Endodermal cell (in vitro differentiated cells): ENCODE measurements at regions not wholly inside any gene's neighbourhood (a gene's known extent, or its start where the extent isn't known, plus 50 kb on each side); places are given as distances from the start of the nearest gene placed in this dataset.
"Not testable (repeated sequence)": the region's sequence is repeated elsewhere in the genome, so short reads cannot be mapped to it uniquely, and the experiment has no call there.

Experiments
- DNase-seq: peaks from one replicate; pipeline ENCODE4 v3.0.0-alpha.2; 2017
- H3K27ac ChIP-seq: 2 replicates; pipeline ENCODE4 v1.5.1; 2013; ENCODE audit warnings: mild to moderate bottlenecking, low read depth, low read length, moderate library complexity
- H3K27me3 ChIP-seq: 2 replicates; pipeline ENCODE4 v1.6.1; 2013; ENCODE audit warnings: mild to moderate bottlenecking, low read length, moderate library complexity; ENCODE audit not compliant: insufficient read depth, control insufficient read depth, poor library complexity, severe bottlenecking
- H3K36me3 ChIP-seq: 2 replicates; pipeline ENCODE4 v1.7.0; 2013; ENCODE audit warnings: mild to moderate bottlenecking, low read length, moderate library complexity; ENCODE audit not compliant: control insufficient read depth, insufficient read depth
- H3K4me1 ChIP-seq: one replicate; pipeline ENCODE4 v1.7.0; 2013; ENCODE audit warnings: low read length; ENCODE audit not compliant: control insufficient read depth, insufficient read depth
- H3K4me3 ChIP-seq: 2 replicates; pipeline ENCODE4 v1.5.1; 2013; ENCODE audit warnings: mild to moderate bottlenecking, low read length, moderate library complexity
- H3K9ac ChIP-seq: 2 replicates; pipeline ENCODE4 v1.6.1; 2013; ENCODE audit warnings: mild to moderate bottlenecking, low read length, moderate library complexity; ENCODE audit not compliant: poor library complexity, severe bottlenecking; ENCODE audit errors: extremely low read depth
- H3K9me3 ChIP-seq: 2 replicates; pipeline ENCODE4 v1.6.1; 2013; ENCODE audit warnings: mild to moderate bottlenecking, low read length, moderate library complexity; ENCODE audit not compliant: control insufficient read depth
- H3K27ac Mint-ChIP-seq: 2 replicates; pipeline ENCODE4 v1.8.0; 2020; ENCODE audit warnings: mixed read lengths
- H3K27me3 Mint-ChIP-seq: 2 replicates; pipeline ENCODE4 v1.8.0; 2021; ENCODE audit warnings: mild to moderate bottlenecking, mixed read lengths; ENCODE audit not compliant: insufficient read depth
- H3K36me3 Mint-ChIP-seq: 2 replicates; pipeline ENCODE4 v1.8.0; 2020; ENCODE audit warnings: low read depth, mixed read lengths
- H3K4me1 Mint-ChIP-seq: 2 replicates; pipeline ENCODE4 v1.8.0; 2020; ENCODE audit warnings: mixed read lengths
- H3K4me3 Mint-ChIP-seq: 2 replicates; pipeline ENCODE4 v1.8.0; 2020; ENCODE audit warnings: mild to moderate bottlenecking, moderate library complexity, mixed read lengths
- H3K9me3 Mint-ChIP-seq: 2 replicates; pipeline ENCODE4 v1.8.0; 2020; ENCODE audit warnings: mild to moderate bottlenecking, mixed read lengths
- whole genome bisulfite sequencing, 2 experiments: methylation state at CpG; one replicate each; pipeline versions ENCODE4 v1.1.5 to v1.1.7; 2013; ENCODE audit warnings: missing lambda C conversion rate in 2 of 2, mixed read lengths in 1 of 2; ENCODE audit not compliant: insufficient coverage in 1 of 2, insufficient read length in 1 of 2; 5-methylcytosine and 5-hydroxymethylcytosine counted together
- TF ChIP-seq, protein P1 (sequence below): fragments of 200-600 bp; sonication (generic); conservative IDR thresholded peaks from 2 replicates; pipeline ENCODE4 v1.5.0; 2021; ENCODE audit warnings: antibody characterized with exemption, mild to moderate bottlenecking

- H3K9me3 ChIP-seq, result peaks cover 7% of the 10 kb centered on the region
- Mint-ChIP-seq H3K27me3 (no peaks in the 10 kb centered on the region), H3K9me3 (peaks cover 19% of the 10 kb centered on the region), H3K4me3 (no peak overlapping the region), H3K4me1 (peaks cover 22% of the 10 kb centered on the region), H3K27ac (no peak overlapping the region), H3K36me3 (peaks cover 5% of the 10 kb centered on the region)
- H3K36me3 ChIP-seq, result no peaks in the 10 kb centered on the region
- no peak overlapping the region for H3K27ac ChIP-seq
- H3K4me1 ChIP-seq, result no peaks in the 10 kb centered on the region
- TF ChIP-seq, protein P1, sequence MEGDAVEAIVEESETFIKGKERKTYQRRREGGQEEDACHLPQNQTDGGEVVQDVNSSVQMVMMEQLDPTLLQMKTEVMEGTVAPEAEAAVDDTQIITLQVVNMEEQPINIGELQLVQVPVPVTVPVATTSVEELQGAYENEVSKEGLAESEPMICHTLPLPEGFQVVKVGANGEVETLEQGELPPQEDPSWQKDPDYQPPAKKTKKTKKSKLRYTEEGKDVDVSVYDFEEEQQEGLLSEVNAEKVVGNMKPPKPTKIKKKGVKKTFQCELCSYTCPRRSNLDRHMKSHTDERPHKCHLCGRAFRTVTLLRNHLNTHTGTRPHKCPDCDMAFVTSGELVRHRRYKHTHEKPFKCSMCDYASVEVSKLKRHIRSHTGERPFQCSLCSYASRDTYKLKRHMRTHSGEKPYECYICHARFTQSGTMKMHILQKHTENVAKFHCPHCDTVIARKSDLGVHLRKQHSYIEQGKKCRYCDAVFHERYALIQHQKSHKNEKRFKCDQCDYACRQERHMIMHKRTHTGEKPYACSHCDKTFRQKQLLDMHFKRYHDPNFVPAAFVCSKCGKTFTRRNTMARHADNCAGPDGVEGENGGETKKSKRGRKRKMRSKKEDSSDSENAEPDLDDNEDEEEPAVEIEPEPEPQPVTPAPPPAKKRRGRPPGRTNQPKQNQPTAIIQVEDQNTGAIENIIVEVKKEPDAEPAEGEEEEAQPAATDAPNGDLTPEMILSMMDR, result no peak
- H3K27me3 ChIP-seq, result no peaks in the 10 kb centered on the region
- H3K4me3 ChIP-seq, result no peak overlapping the region
- DNase-seq, result no peak
- WGBS, 2 experiments, result 92 to 93% methylated on average over 3 to 4 of the region's 4 CpGs
- no peak overlapping the region for H3K9ac ChIP-seq
Measured at GRCh38 chr11:89566972-89567371, 75.8 kb upstream of the NOX4 start.

DNA sequence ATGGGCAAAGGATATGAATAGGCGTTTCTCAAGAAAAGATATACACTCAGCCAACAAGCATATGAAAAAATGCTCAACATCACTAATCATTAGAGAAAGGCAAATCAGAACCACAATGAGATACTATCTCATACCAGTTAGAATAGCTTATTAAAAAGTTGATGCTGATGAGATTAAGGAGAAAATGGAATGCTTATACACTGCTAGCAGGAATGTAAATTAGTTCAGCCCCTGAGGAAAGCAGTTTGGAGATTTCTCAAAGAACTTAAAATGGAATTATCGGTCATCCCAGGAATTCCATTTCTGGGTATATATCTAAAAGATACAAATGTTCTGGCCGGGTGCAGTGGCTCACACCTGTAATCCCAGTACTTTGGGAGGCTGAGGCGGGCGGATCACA is 78.2 kb upstream of the NOX4 start:
- not testable (repeated sequence) for H3K4me3 Mint-ChIP-seq, DNase-seq, H3K4me3 ChIP-seq, H3K27me3 Mint-ChIP-seq, H3K36me3 ChIP-seq, H3K27me3 ChIP-seq, H3K9ac ChIP-seq, H3K9me3 ChIP-seq, H3K36me3 Mint-ChIP-seq, H3K4me1 ChIP-seq, H3K27ac Mint-ChIP-seq, H3K27ac ChIP-seq
- peaks cover 14% of the 10 kb centered on the region for H3K4me1 Mint-ChIP-seq
- H3K9me3 Mint-ChIP-seq, result peaks cover 19% of the 10 kb centered on the region
- 82 to 88% methylated on average over 4 to 5 of the region's 5 CpGs for WGBS, 2 experiments

GRCh38 chr11:89571706-89572105 is 80.5 kb upstream of the NOX4 start:
- H3K27me3 ChIP-seq, H3K36me3 Mint-ChIP-seq, H3K27me3 Mint-ChIP-seq, H3K9ac ChIP-seq, H3K36me3 ChIP-seq, H3K9me3 ChIP-seq, H3K4me3 Mint-ChIP-seq, H3K4me3 ChIP-seq, H3K4me1 ChIP-seq, H3K27ac ChIP-seq: not testable (repeated sequence)
- peak overlapping the region; percentile 91 for H3K27ac Mint-ChIP-seq
- peaks cover 13% of the 10 kb centered on the region for H3K4me1 Mint-ChIP-seq
- 73% methylated on average over 2 of the region's 2 CpGs; no CpG with 5 or more reads in 1 of the 2 experiments for WGBS, 2 experiments
- H3K9me3 Mint-ChIP-seq, result peaks cover 17% of the 10 kb centered on the region
- DNase-seq, result peak; percentile 66

- H3K4me1 ChIP-seq, H3K27me3 ChIP-seq, H3K27ac Mint-ChIP-seq, H3K9ac ChIP-seq, H3K9me3 ChIP-seq, H3K9me3 Mint-ChIP-seq, H3K36me3 ChIP-seq, H3K27ac ChIP-seq, H3K4me3 Mint-ChIP-seq, H3K27me3 Mint-ChIP-seq, H3K36me3 Mint-ChIP-seq, DNase-seq, H3K4me3 ChIP-seq: not testable (repeated sequence)
- H3K4me1 Mint-ChIP-seq, result peaks cover 12% of the 10 kb centered on the region
Measured at GRCh38 chr11:89575846-89576245, 84.7 kb upstream of the NOX4 start.

DNA sequence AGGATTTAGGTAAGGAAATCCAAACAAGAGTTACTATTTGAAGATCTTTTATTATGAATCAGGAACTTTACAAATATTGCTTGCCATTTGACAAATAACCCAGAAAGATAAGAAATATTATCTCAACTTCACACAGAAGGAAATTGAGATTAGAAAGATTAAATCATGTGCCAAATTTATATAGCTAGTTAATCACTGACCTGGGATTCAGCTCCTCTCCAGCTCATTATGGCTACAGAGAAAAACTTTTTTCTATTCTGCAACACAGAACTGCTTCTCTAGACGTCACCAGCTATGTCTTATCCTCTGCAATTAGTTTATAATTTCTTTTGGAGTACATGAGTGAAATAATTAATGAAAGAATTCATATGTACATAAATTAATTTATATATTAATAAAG is 86.3 kb upstream of the NOX4 start:
- H3K4me1 ChIP-seq, H3K9me3 ChIP-seq, H3K9me3 Mint-ChIP-seq, H3K36me3 ChIP-seq, H3K4me3 Mint-ChIP-seq, H3K4me3 ChIP-seq, H3K27me3 Mint-ChIP-seq, DNase-seq, H3K27ac ChIP-seq, H3K27me3 ChIP-seq, H3K36me3 Mint-ChIP-seq, H3K27ac Mint-ChIP-seq, H3K4me1 Mint-ChIP-seq, H3K9ac ChIP-seq: not testable (repeated sequence)
- no CpG with 5 or more reads among the region's 1 CpG for WGBS, 2 experiments
